ENCODE measurements at regions not wholly inside any gene's neighbourhood (a gene's known extent, or its start where the extent isn't known, plus 50 kb on each side); places are given as distances from the start of the nearest gene placed in this dataset.
A peak's percentile ranks its signal among the peaks of the same experiment; 100 is the strongest.

DNA sequence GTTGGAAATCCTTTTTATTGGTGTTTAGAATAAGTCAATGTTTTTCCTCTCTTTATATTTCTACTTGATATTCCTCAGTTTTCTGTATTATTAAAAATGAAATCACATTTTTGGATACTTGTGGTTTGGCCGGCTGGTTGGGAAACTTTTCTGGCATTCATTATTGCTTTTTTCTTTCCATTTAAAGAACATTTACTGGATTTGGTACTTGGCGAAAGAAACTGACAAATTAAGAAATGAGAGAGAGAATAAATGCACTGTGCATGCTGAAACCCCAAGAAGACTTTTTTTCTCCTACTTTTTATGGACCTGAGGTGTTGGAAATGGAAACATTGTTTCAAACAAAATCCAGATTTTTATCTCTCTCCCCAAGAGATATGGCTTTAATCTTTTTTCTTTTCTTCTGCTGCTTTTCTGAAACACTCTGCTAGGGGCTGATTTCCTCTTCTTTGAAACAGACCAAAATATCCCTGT lies 128.4 kb downstream of the SNX18 start:
- H3F3A ChIP-seq (ENCODE audit: low read length, unreplicated experiment) = no peaks in the 10 kb centered on the region
- no peaks in the 10 kb centered on the region for H3K27me3 ChIP-seq (ENCODE audit: low read length)
- DNase-seq (no peak), ATAC-seq (no peak)
- intact Hi-C loops (cut with micrococcal nuclease) = loop anchor here (10.0 kb wide), 1 partner anchor 121 kb away; no protein-coding TSS in a partner anchor
- H3K4me3 ChIP-seq (ENCODE audit: low read length) = no peak overlapping the region
- H3K9me2 ChIP-seq (replicated peaks; ENCODE audit: low read length) = no peaks in the 10 kb centered on the region
- no peak overlapping the region for H2AFZ ChIP-seq (ENCODE audit: low read length)
- peaks cover 32% of the 10 kb centered on the region for H3K4me1 ChIP-seq (ENCODE audit: insufficient read depth, low read length)
- H4K20me1 ChIP-seq (ENCODE audit: low read length) = no peaks in the 10 kb centered on the region
- no peak overlapping the region for H3K9ac ChIP-seq (ENCODE audit: low read length)
- no peaks in the 10 kb centered on the region for H3K9me3 ChIP-seq (ENCODE audit: low read length)
- no peak overlapping the region for H3K27ac ChIP-seq (ENCODE audit: low read length)
- no peaks in the 10 kb centered on the region for H3K36me3 ChIP-seq (ENCODE audit: low read depth, low read length)
- H3K4me2 ChIP-seq (ENCODE audit: low read length) = no peak overlapping the region
- TF ChIP-seq EZH2phosphoT487 (IDR thresholded peaks at IDR 0.05; ENCODE audit: borderline replicate concordance, low read length) = no peak
- no peak for TF ChIP-seq EZH2 (IDR thresholded peaks at IDR 0.05; ENCODE audit: low read length, unreplicated experiment)
- TF ChIP-seq, protein P1, sequence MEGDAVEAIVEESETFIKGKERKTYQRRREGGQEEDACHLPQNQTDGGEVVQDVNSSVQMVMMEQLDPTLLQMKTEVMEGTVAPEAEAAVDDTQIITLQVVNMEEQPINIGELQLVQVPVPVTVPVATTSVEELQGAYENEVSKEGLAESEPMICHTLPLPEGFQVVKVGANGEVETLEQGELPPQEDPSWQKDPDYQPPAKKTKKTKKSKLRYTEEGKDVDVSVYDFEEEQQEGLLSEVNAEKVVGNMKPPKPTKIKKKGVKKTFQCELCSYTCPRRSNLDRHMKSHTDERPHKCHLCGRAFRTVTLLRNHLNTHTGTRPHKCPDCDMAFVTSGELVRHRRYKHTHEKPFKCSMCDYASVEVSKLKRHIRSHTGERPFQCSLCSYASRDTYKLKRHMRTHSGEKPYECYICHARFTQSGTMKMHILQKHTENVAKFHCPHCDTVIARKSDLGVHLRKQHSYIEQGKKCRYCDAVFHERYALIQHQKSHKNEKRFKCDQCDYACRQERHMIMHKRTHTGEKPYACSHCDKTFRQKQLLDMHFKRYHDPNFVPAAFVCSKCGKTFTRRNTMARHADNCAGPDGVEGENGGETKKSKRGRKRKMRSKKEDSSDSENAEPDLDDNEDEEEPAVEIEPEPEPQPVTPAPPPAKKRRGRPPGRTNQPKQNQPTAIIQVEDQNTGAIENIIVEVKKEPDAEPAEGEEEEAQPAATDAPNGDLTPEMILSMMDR (conservative IDR thresholded peaks at IDR 0.05; ENCODE audit: low read depth, low read length) = no peak
- H3K79me2 ChIP-seq (ENCODE audit: low read length) = no peaks in the 10 kb centered on the region
- ChIA-PET CTCF (no interaction called here), POLR2A (ENCODE audit: unreplicated experiment) (no interaction called here)
- no TSS peak for BruUV-seq (replicated peaks)

GRCh38 chr5:54644226-54644625 lies 126.7 kb downstream of the SNX18 start:
- no TSS peak for BruUV-seq (replicated peaks)
- H3K27ac ChIP-seq (ENCODE audit: low read length) = peak overlapping the region; percentile 85
- H3F3A ChIP-seq (ENCODE audit: low read length, unreplicated experiment) = no peaks in the 10 kb centered on the region
- intact Hi-C loops (cut with micrococcal nuclease) = loop anchor here (10.0 kb wide), 1 partner anchor 119 kb away; no protein-coding TSS in a partner anchor
- peaks cover 32% of the 10 kb centered on the region for H3K4me1 ChIP-seq (ENCODE audit: insufficient read depth, low read length)
- H3K9ac ChIP-seq (ENCODE audit: low read length) = no peak overlapping the region
- H4K20me1 ChIP-seq (ENCODE audit: low read length) = no peaks in the 10 kb centered on the region
- TF ChIP-seq EZH2 (IDR thresholded peaks at IDR 0.05; ENCODE audit: low read length, unreplicated experiment) (no peak), EZH2phosphoT487 (IDR thresholded peaks at IDR 0.05; ENCODE audit: borderline replicate concordance, low read length) (no peak)
- TF ChIP-seq, protein P1 (conservative IDR thresholded peaks at IDR 0.05; ENCODE audit: low read depth, low read length) = no peak
- CTCF ChIA-PET = no interaction called here
- no peaks in the 10 kb centered on the region for H3K9me2 ChIP-seq (replicated peaks; ENCODE audit: low read length)
- peak overlapping the region; percentile 67 for H3K4me2 ChIP-seq (ENCODE audit: low read length)
- H3K9me3 ChIP-seq (ENCODE audit: low read length) = no peaks in the 10 kb centered on the region
- ATAC-seq (peak; percentile 94), DNase-seq (peak; percentile 90)
- H3K4me3 ChIP-seq (ENCODE audit: low read length) = no peak overlapping the region
- POLR2A ChIA-PET (ENCODE audit: unreplicated experiment) = no interaction called here
- no peaks in the 10 kb centered on the region for H3K79me2 ChIP-seq (ENCODE audit: low read length)
- no peaks in the 10 kb centered on the region for H3K27me3 ChIP-seq (ENCODE audit: low read length)
- H2AFZ ChIP-seq (ENCODE audit: low read length) = no peak overlapping the region
- H3K36me3 ChIP-seq (ENCODE audit: low read depth, low read length) = no peaks in the 10 kb centered on the region

DNA sequence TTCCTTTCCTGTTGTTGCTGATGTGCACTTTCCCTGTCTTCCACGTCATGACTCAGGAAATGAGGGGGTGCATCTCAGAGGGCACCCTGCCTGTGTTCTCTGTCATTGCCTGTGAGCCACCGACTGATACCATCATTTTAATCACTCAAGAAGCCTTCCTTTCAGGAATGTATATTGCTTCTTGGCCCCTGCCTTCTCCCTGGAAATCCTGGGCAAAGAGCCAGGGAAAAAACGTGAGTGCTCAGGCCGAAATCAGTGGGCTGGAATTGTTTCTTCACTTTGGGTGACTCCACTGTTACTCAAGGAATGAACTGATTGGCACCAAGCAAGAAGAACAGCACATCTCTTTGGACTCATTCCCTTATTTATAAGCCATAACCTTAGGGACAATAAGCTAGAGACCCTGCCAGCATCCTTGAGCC lies 126.1 kb downstream of the SNX18 start:
- H3K36me3 ChIP-seq (ENCODE audit: low read depth, low read length) = no peaks in the 10 kb centered on the region
- no peaks in the 10 kb centered on the region for H3K79me2 ChIP-seq (ENCODE audit: low read length)
- no peak overlapping the region for H2AFZ ChIP-seq (ENCODE audit: low read length)
- peaks cover 33% of the 10 kb centered on the region for H3K4me1 ChIP-seq (ENCODE audit: insufficient read depth, low read length)
- DNase-seq (peak; percentile 79), ATAC-seq (peak; percentile 9)
- ChIA-PET POLR2A (ENCODE audit: unreplicated experiment) (no interaction called here), CTCF (no interaction called here)
- TF ChIP-seq EZH2phosphoT487 (IDR thresholded peaks at IDR 0.05; ENCODE audit: borderline replicate concordance, low read length) = no peak
- TF ChIP-seq, protein P1 (conservative IDR thresholded peaks at IDR 0.05; ENCODE audit: low read depth, low read length) = no peak
- no peak overlapping the region for H3K4me3 ChIP-seq (ENCODE audit: low read length)
- BruUV-seq (replicated peaks) = no TSS peak
- no peaks in the 10 kb centered on the region for H3K9me2 ChIP-seq (replicated peaks; ENCODE audit: low read length)
- peak overlapping the region; percentile 67 for H3K4me2 ChIP-seq (ENCODE audit: low read length)
- peak overlapping the region; percentile 85 for H3K27ac ChIP-seq (ENCODE audit: low read length)
- no peaks in the 10 kb centered on the region for H4K20me1 ChIP-seq (ENCODE audit: low read length)
- no peaks in the 10 kb centered on the region for H3K27me3 ChIP-seq (ENCODE audit: low read length)
- no peaks in the 10 kb centered on the region for H3K9me3 ChIP-seq (ENCODE audit: low read length)
- no peak overlapping the region for H3K9ac ChIP-seq (ENCODE audit: low read length)
- intact Hi-C loops (cut with micrococcal nuclease) = loop anchor here (10.0 kb wide), 1 partner anchor 119 kb away; no protein-coding TSS in a partner anchor
- H3F3A ChIP-seq (ENCODE audit: low read length, unreplicated experiment) = no peaks in the 10 kb centered on the region
